ENCODE measurements at regions not wholly inside any gene's neighbourhood (a gene's known extent, or its start where the extent isn't known, plus 50 kb on each side); places are given as distances from the start of the nearest gene placed in this dataset.

DNA sequence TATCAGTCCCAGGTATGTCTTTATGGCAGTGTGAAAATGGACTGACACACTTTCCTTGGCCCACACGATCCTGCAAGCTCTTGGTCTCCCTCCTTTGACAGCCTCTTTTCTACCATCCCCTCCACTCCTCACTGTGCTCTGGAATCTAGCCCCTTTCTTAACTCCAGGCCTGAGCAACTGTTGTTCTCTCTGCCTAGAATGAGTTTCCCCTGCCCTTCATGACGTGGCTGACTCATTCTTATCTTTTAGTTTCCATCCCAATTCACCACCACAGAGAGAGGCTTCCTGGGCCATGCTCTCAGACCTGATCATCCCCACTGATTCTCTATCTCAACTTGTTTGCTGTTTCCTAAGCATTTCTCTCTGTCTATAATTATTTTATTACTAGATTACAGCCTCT lies 157.4 kb upstream of the HMGA2 start:
- TF ChIP-seq, protein P1, sequence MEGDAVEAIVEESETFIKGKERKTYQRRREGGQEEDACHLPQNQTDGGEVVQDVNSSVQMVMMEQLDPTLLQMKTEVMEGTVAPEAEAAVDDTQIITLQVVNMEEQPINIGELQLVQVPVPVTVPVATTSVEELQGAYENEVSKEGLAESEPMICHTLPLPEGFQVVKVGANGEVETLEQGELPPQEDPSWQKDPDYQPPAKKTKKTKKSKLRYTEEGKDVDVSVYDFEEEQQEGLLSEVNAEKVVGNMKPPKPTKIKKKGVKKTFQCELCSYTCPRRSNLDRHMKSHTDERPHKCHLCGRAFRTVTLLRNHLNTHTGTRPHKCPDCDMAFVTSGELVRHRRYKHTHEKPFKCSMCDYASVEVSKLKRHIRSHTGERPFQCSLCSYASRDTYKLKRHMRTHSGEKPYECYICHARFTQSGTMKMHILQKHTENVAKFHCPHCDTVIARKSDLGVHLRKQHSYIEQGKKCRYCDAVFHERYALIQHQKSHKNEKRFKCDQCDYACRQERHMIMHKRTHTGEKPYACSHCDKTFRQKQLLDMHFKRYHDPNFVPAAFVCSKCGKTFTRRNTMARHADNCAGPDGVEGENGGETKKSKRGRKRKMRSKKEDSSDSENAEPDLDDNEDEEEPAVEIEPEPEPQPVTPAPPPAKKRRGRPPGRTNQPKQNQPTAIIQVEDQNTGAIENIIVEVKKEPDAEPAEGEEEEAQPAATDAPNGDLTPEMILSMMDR (IDR thresholded peaks at IDR 0.05; ENCODE audit: insufficient read depth, low read length), result no peak
- no peak for TF ChIP-seq POLR2AphosphoS5 (IDR thresholded peaks at IDR 0.05; ENCODE audit: low read depth)
- TF ChIP-seq, protein P2, sequence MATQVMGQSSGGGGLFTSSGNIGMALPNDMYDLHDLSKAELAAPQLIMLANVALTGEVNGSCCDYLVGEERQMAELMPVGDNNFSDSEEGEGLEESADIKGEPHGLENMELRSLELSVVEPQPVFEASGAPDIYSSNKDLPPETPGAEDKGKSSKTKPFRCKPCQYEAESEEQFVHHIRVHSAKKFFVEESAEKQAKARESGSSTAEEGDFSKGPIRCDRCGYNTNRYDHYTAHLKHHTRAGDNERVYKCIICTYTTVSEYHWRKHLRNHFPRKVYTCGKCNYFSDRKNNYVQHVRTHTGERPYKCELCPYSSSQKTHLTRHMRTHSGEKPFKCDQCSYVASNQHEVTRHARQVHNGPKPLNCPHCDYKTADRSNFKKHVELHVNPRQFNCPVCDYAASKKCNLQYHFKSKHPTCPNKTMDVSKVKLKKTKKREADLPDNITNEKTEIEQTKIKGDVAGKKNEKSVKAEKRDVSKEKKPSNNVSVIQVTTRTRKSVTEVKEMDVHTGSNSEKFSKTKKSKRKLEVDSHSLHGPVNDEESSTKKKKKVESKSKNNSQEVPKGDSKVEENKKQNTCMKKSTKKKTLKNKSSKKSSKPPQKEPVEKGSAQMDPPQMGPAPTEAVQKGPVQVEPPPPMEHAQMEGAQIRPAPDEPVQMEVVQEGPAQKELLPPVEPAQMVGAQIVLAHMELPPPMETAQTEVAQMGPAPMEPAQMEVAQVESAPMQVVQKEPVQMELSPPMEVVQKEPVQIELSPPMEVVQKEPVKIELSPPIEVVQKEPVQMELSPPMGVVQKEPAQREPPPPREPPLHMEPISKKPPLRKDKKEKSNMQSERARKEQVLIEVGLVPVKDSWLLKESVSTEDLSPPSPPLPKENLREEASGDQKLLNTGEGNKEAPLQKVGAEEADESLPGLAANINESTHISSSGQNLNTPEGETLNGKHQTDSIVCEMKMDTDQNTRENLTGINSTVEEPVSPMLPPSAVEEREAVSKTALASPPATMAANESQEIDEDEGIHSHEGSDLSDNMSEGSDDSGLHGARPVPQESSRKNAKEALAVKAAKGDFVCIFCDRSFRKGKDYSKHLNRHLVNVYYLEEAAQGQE (IDR thresholded peaks at IDR 0.05; ENCODE audit: insufficient replicate concordance, low read depth), result no peak
- TF ChIP-seq GABPA (IDR thresholded peaks at IDR 0.05; ENCODE audit: low read depth), result no peak

Measured in HL-60 (cell line).